ENCODE measurements at regions not wholly inside any gene's neighbourhood (a gene's known extent, or its start where the extent isn't known, plus 50 kb on each side); places are given as distances from the start of the nearest gene placed in this dataset.
"Not testable (repeated sequence)": the region's sequence is repeated elsewhere in the genome, so short reads cannot be mapped to it uniquely, and the experiment has no call there.

DNA sequence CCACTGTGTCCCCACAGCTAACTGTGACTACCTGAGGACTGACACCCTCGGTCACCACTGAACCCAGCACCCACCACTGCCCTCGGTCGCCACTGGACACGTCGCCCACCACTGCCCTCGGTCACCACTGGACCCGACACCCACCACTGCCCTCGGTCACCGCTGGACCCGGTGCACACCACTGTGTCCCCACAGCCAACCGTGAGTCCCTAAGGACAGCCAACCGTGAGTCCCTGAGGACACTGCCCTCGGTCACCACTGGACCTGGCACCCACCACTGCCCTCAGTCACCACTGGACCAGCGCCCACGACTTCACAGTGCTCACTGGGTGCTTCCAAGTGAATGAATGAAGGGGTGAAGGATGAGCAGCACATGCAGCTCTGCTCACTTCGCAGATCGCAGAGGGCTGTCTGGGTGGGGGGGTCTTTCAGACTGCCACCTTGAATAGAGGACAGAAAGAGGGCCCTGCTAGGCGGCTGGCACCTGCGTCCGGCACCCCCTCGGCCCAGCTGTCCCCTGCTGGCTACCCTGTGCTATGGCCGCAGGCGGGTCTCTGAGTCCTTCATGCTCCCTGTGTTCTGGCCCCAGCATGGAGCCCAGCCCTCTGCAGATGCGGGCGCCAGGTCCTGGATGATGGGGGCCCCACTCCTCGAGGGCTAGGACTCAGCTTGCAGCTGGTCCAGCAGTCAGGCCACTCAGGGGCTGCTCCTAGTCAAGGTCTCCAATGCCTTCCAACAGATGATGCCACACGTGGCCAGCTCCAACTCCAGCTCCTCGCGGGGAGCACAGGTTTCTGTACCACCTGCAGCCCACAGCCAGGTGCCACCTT is 51.4 kb upstream of the GPC1 start:
- no peak for DNase-seq

DNA sequence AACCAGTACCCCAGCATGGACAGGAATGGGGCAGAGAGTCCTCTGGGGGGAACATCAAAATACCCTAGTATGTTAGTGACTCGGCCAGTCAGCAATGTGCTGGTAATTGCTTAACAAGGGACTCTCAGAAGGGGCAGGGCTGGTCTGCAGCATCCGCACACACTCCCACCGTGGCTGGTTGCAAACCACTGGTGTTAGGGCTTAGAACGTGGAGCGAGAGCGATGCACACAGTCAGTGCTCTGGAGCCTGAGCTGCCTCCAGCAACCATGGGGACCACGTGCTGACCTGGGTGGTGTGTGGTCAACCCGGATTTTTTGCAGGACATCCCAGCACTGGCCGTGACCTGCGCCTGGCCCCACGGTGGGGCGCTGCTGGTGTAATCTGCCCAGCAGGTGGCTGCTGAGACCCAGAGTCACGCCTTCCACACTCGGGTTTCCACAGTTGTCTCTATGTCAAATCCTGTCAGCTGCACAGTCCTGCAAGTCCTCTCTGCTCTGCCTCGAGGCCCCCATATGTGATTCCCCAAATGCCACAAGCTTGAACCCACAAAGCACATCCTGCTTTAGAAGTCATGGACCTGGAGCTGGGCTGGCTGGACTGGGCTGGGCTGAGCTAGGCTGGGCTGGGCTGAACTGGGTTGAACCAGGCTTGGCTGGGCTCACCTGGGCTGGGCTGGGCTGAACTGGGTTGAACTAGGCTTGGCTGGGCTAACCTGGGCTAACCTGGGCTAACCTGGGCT is 50.6 kb upstream of the GPC1 start:
- DNase-seq: no peak

DNA sequence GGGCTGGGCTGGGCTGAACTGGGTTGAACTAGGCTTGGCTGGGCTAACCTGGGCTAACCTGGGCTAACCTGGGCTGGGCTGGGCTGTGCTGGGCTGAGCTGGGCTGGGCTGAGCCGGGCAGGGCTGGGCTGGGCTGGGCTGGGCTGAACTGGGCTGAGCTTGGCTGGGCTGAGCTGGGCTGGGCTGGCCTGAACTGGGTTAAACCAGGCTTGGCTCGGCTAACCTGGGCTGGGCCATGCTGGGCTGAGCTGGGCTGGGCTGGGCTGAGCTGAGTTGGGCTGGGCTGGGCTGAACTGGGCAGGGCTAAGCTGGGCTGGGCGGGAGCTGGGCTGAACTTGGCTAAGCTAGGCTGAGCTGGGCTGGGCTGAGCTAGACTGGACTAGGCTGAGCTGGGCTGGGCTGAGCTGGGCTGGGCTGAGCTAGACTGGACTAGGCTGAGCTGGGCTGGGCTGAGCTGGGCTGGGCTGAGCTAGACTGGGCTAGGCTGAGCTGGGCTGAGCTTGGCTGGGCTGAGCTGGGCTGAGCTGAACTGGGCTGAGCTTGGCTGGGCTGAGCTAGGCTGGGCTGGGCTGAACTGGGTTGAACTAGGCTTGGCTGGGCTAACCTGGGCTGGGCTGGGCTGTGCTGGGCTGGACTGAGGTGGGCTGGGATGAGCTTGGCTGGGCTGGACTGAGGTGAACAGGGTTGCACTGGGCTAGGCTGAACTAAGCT is 49.9 kb upstream of the GPC1 start:
- not testable (repeated sequence) for DNase-seq

Data from activated CD4-positive, alpha-beta T cell treated with anti-CD3 and anti-CD28 coated beads, Interleukin-2, amount 50 U/mL, for 4 hours (primary cell).